GM18517 (cell line): ENCODE measurements at regions not wholly inside any gene's neighbourhood (a gene's known extent, or its start where the extent isn't known, plus 50 kb on each side); places are given as distances from the start of the nearest gene placed in this dataset.
"Not testable (repeated sequence)": the region's sequence is repeated elsewhere in the genome, so short reads cannot be mapped to it uniquely, and the experiment has no call there.

Experiments used
- ATAC-seq: cut with Tn5 transposase; IDR thresholded peaks from one replicate; pipeline ENCODE4 v1.9.1; 2021; ENCODE audit warnings: mild to moderate bottlenecking, moderate library complexity; ENCODE audit not compliant: unreplicated experiment

DNA sequence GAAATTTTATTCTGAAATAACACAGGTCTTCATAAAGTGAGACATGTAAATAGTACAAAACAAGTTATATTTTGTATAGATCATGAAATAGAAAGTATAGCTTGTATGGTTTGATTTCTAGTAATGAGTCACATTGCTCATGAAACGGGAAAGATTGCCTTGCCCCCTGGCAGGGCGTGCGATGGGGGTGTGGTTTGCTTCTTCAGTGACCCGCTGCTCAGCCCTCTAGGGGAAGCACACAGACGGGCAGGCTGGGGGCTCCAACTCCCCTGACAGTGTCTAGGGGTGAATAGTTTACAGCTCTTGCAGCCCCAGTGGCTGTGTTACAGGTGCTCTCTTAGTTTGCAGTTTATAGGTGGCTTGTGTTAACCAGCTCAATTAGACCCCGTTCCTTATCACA is 170.5 kb upstream of the RGS17 start:
- ATAC-seq: no peak

- ATAC-seq: not testable (repeated sequence)
Measured at GRCh38 chr6:153282456-153282855, 151.4 kb upstream of the RGS17 start.

DNA sequence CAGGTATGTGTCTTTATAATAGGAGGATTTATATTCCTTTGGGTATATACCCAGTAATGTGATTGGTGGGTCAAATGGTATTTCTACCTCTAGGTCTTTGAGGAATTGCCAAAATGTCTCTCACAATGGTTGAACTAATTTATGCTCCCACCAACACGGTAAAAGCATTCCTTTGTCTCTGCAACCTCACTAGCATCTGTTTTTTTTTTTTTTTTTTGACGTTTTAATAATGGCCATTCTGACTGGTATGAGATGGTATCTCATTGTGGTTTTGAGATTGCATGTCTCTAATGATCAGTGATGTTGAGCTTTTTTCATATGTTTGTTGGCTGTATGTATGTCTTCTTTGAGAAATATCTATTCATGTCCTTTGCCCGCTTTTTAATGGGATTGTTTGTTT is 144.9 kb upstream of the RGS17 start:
- ATAC-seq: no peak

GRCh38 chr6:153272201-153272980 is 141.3 kb upstream of the RGS17 start:
- ATAC-seq: no peak

- ATAC-seq: no peak
Measured at GRCh38 chr6:153263489-153263888, 132.4 kb upstream of the RGS17 start.

DNA sequence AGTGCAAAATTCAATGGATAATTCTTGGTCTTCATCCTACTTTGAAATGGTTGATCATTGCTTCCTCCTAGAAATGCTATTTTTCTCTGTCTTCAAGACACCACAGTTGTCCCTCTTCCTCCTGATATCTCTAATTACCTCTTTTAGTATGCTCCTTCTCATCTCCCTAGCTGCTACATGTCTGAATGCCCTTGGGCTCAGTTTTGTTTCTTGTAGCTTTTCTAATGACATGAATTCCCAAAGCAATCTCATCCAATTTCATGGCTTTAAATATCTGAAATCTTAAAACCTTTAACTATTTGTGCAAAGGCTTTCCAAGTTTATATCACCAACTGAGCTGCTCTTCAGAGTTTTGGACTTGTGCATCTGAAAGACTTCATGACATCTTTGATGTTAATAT is 120.2 kb upstream of the RGS17 start:
- no peak for ATAC-seq

GRCh38 chr6:153237670-153238069 is 106.6 kb upstream of the RGS17 start:
- no peak for ATAC-seq

- ATAC-seq: no peak
Measured at GRCh38 chr6:153231048-153231646, 100.1 kb upstream of the RGS17 start.

DNA sequence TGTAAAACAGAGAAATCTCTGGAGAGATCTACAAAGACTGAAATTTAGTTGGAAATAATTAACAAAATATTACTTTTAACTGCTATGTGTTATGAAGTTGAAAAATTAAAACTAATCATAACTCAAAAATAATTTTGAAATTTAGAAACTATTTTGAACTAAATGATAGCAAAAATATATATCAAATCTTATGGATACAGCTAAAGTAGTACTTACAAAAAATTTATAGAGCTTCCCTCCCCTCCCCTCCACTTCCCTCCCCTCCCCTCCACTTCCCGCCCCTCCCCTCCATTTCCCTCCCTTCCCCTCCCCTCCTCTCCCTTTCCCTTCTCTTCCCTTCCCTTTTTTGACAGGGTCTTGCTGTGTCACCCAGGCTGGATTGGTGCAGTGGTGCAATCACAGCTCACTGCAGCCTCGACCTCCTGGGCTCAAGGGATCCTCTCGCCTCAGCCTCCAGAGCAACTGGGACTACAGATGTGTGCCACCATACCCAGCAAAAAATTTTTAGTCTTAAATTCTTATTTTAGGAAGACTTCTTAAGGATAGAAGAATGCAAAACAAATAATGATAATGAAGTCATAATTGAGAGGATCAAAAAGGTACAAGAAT is 87.2 kb upstream of the RGS17 start:
- no peak for ATAC-seq

DNA sequence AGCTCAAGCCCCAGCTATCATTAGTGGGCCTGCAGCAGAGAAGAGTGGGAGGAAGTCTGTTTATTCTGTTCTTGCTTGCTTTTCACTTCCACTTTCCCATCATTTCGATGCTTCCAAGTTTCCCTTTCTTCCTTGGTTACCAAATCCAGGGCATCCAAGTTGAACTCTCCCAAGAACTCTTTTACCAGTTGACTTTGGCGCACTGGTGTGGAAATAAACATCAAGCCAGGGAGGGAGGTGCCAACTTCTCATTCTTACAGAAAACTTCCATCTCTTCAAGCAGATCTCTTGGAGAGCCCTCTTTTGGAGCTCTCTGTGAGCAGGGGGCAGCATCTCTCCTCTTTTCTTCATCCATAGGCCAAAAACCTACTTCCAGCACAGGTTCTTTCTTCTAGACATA is 85.7 kb upstream of the RGS17 start:
- no peak for ATAC-seq

GRCh38 chr6:153215242-153215641 is 84.2 kb upstream of the RGS17 start:
- no peak for ATAC-seq

DNA sequence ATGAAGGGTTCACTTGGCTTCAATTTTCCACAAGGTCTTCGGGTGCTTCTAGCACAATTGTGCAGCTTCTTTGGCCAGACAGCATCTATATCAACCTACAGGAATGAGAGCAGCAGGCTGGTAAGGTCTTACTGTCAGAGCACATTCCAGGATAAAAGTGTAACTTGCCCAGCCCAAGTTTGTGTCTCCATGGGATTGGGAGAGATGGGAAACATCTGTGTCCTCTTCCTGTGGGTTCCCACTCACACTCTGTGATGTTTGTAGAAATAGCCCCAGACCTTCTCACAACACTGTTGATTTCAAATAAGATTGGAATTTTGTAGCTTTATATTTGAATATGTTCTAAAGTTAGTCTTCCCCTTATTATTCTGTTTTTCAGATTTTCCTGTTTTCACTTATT is 83.4 kb upstream of the RGS17 start:
- ATAC-seq: no peak

DNA sequence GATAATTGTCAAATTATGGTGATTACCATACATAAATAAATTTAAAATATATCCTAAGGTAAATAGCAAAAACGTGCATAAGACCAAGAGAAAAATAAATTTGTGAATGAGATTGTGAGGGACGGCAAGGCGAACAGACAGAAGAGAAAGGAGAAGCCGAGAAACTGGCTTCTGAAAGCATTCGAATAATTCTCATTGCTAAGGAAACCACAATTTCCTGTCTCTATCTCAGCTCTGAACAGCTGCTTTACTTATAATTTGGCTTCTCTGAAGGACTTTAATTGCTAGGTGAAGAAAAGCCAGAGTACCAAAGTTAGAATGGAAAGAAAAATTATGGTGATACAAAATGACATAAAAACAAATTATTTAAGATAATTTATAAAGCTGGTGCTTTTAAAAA is 79.0 kb upstream of the RGS17 start:
- ATAC-seq: peak; percentile 88

- ATAC-seq: no peak
Measured at GRCh38 chr6:153208706-153209105, 77.6 kb upstream of the RGS17 start.

- no peak for ATAC-seq
Measured at GRCh38 chr6:153207617-153208016, 76.5 kb upstream of the RGS17 start.

- no peak for ATAC-seq
Measured at GRCh38 chr6:153207006-153207405, 75.9 kb upstream of the RGS17 start.

GRCh38 chr6:153192943-153193885 is 62.1 kb upstream of the RGS17 start:
- no peak for ATAC-seq

DNA sequence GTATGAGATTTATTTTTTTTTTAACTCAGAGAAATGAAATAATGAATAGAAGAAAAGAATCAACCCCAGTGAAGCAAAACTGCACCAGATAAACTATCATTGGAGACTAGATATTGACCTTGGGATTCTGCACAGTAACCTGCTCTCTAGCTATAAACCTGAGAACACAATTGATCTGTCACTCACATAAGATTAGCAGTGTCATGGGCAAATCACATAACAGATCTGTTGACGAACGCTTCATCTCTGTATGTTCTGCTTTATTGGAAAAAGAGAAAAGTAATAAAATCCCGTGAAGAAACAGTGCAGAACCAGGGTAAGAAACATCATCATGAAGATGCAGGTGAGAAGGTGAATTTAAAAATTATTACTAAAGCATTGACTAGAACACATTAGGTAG is 52.8 kb upstream of the RGS17 start:
- no peak for ATAC-seq
